GF-D8 (cell line): ENCODE measurements at regions not wholly inside any gene's neighbourhood (a gene's known extent, or its start where the extent isn't known, plus 50 kb on each side); places are given as distances from the start of the nearest gene placed in this dataset.
"Not testable (repeated sequence)": the region's sequence is repeated elsewhere in the genome, so short reads cannot be mapped to it uniquely, and the experiment has no call there.

Experiments
- DNase-seq: peaks from one replicate; lab custom pipeline; 2025; lab: John Stamatoyannopoulos, UW

DNA sequence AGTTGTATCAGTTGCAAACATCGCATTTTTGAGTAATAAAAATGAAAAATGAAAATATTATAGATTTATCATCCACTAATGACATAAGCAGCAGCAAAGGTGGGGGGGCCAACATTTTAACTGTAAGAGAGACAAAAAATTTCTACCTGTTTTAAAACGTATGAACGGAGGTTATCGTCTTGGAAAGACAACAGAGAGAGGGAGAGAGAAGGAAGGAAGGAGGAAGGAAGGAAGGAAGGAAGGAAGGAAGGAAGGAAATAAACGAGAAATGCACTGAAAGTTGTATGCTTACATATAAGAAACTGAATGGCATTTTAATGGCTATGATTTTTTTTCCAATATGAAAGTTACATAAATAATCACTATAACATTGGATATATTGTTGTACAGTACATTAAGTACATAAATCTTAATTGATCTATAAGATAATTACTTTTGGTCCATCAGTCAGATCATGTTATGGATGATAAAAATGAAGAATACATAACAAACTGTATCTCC, 862.8 kb upstream of the SLITRK1 start:
- DNase-seq = no peak

- DNase-seq = no peak
These were observed 861.9 kb upstream of the SLITRK1 start for GRCh38 chr13:84744203-84744602.

- no peak for DNase-seq
These were observed 859.0 kb upstream of the SLITRK1 start for GRCh38 chr13:84741253-84741652.

- no peak for DNase-seq
These were observed 856.7 kb upstream of the SLITRK1 start for GRCh38 chr13:84739021-84739420.

- no peak for DNase-seq
These were observed 855.4 kb upstream of the SLITRK1 start for GRCh38 chr13:84737661-84738060.

- no peak for DNase-seq
These were observed 848.1 kb upstream of the SLITRK1 start for GRCh38 chr13:84730376-84730775.

DNA sequence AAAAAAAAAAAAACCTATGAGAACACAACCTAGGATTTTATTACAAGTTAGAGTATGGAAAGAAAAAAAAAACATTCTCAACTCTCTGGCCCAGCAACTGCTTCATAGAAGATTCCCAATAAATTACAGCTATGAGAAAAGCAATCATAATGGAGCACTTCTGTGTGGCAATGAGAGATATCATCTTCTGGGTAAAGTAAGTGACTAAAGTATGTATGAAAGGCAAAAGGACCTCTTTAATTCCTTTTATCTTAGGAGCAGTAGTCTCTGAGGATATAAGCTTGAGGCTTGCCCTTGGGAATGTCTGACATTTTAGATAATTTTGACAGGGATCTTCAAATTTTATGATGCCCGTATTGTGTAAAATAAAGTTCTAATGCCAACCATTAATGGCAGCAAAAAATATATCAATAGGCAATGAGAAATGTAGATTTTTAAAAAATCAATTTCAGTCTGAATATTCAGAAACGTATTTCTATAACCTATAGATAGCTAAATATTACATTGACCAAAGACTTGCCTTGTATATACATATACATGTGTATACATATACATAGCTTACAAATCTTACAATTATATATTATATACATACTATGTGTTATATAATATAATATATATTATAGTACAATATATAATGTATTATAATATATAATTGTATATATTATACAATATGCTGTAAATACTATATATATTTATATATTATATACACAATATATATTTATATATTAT, 823.9 kb upstream of the SLITRK1 start:
- no peak for DNase-seq

GRCh38 chr13:84702174-84702573, 819.9 kb upstream of the SLITRK1 start:
- no peak for DNase-seq

DNA sequence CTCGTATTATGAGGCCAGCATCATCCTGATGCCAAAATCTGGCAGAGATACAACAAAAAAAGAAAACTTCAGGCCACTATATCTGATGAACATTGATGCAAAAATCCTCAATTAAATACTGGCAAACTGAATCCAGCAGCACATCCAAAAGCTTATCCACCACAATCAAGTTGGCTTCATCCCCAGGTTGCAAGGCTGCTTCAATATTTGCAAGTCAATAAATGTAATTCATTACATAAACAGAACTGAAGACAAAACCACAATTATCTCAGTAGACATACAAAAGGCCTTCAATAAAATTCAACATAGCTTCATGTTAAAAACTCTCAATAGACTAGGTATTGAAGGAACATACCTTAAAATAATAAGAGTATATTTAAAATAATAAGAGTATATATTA, 815.3 kb upstream of the SLITRK1 start:
- DNase-seq = not testable (repeated sequence)

GRCh38 chr13:84686973-84687372, 804.7 kb upstream of the SLITRK1 start:
- DNase-seq = no peak

DNA sequence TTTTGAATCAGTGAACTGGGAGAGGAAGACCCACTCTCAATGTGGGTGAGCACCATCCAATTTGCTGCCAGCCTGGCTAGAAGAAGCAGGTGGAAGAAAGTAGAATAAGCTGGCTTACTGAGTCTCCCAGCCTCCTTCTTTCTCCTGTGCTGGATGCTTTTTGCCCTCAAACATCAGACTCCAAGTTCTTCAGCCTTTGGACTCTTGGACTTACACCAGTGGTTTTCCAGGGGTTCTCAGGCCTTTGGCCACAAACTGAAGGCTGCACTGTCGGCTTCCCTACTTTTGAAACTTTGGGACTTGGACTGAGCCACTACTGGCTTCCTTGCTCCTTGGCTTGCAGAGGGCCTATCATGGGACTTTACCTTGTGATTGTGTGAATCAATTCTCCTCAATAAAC, 804.2 kb upstream of the SLITRK1 start:
- no peak for DNase-seq

GRCh38 chr13:84684804-84685203, 802.5 kb upstream of the SLITRK1 start:
- no peak for DNase-seq

DNA sequence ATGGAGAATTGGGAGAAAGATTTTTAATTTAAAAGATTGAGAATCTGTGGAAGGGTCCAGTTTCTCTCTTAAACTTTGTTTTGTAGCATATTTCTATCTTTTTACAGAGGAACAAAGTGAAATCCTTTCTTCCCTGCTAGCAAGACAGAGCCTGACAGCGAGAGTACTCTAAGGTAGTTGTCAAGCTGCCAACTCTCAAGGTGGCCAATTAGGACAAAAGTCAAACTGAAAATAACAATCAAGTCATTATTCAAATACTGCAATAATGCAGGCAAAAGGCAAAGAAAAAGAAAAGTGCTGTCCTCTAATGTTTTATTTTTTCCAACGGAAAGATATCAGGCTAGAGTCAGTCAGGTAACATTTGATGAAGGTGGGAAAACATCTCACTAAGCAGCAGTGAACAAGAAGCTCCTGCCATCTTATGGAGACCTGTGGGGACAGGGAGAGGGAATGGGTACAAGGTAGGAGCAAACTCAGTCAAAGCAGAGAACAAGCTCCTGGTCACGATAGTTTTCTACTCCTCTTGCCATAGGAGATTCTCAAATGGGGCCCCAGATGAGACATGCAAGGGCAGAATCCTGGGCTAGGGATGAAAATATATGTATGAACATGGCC, 801.9 kb upstream of the SLITRK1 start:
- no peak for DNase-seq

DNA sequence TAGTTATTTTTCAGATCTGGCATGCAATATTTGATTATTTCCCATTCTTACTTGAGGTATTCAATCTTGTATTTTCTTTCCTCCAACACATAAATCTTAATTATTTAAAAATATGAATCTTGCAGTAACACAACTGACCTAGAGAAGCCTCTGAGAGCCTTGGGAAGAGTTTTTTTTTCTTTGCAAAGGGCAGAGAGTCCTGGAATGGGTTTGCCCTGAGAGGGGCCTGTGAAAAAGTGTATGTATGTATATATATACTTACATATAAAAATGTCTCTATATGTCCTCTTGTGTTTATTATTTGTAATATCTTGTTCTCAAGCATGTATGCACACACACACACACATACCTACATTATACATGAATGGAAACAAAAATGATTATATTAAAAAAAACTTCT, 801.2 kb upstream of the SLITRK1 start:
- DNase-seq = no peak

DNA sequence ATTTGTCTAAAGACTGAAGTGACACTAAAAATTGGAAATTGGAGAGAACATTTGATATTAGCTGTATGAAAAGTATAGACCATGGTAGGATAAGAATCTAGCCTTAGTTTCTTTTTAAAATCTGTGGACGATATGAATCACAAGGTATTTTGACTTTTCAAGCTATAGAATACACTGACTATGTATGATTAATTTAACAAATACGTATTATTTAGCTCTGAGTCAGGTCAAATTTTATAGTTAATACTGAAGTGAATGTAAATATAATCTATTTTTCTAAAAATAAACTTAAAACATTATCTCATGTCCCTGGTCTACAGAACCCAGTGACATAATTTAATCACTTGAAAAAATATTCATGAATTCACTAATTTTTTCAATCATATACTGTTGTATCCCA, 795.6 kb upstream of the SLITRK1 start:
- DNase-seq = no peak

GRCh38 chr13:84672616-84673015, 790.3 kb upstream of the SLITRK1 start:
- DNase-seq = no peak

DNA sequence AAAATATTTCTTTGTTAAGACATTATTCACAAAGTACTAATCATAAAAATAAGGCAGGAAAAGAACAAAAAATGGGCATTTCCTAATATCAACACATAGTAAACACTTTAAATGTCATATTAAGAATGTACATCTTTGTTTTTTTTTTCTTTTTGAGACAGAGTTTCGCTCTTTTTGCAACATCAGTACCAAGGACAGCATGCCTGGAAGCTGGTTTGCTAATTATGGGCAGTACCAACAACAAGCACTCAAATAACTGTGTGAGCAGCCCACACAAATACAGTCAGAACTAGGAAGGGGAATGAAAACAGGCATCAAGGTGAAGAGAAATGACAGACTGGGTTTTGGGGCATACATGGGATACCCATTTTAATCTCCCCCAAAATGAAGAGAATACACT, 788.0 kb upstream of the SLITRK1 start:
- no peak for DNase-seq

DNA sequence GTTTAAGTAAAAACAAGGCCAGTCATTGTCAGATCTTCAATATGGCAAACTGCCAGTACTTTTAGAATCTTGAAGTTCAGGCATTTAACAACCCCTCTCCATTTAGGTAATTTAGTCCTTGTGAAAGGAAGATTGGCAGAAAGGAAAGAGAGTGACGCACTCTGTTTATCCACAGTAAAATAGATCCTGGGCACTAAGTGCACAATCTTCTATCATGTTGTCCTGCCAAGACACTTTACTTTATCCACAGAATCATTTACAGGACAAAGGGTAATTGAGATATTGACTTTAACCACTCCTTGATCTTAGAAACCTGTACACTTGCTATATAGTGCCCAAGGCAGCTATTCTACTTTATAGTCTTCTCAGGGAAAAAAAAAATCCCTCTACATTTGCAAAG, 786.4 kb upstream of the SLITRK1 start:
- no peak for DNase-seq

GRCh38 chr13:84662491-84662890, 780.2 kb upstream of the SLITRK1 start:
- no peak for DNase-seq

GRCh38 chr13:84661718-84662117, 779.4 kb upstream of the SLITRK1 start:
- DNase-seq = no peak

- no peak for DNase-seq
These were observed 777.0 kb upstream of the SLITRK1 start for GRCh38 chr13:84659359-84659661.

DNA sequence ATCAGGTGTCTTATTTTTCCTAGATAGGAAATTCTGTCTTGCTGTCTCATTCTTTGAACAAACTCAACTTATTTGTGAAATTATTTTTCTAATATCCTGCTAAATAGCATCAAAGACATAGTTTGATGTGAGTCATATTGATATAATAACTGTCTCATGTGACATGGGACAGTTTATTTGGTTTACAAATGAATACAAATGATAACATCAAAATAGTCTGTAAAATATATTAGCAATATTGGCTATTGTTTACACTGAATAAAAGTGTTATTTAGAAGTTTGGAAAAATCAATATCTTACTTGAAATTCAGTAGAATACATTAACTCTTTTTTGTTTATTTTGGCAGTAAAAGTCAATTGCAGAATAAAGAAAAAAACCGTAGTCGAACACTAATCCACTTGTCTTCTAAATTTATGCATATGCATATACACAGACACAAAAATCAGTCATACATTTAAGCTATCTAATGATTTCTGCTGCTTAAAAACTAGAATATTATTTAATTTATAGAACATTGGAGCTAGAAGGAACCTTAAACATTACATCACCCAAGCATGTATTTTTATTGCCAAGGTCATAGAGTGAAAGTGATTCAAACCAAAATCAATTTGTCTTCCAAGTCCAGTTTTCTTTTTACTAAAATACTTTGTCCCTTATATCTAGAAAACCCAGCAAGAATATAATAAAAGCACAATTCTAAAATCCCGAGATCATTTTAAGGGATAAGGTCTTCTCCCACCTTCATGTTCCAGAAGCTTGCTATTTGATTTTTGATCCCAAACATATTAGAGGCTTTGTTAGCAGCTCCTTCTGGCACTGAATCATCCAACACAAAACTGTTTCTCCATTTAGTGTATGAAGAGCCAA, 776.5 kb upstream of the SLITRK1 start:
- DNase-seq = no peak

GRCh38 chr13:84655677-84656076, 773.4 kb upstream of the SLITRK1 start:
- no peak for DNase-seq
